G401 (cell line): ENCODE measurements at regions not wholly inside any gene's neighbourhood (a gene's known extent, or its start where the extent isn't known, plus 50 kb on each side); places are given as distances from the start of the nearest gene placed in this dataset.
"Not testable (repeated sequence)": the region's sequence is repeated elsewhere in the genome, so short reads cannot be mapped to it uniquely, and the experiment has no call there.

Source experiments
- DNase-seq: peaks from one replicate; pipeline ENCODE4 v3.0.0-alpha.2; 2015; ENCODE audit warnings: low spot score
- in situ Hi-C: cut with HindIII; loops from 2 replicates; pipeline ENCODE4 v1.10.0; 2016; ENCODE audit warnings: low sequenced_read_pairs, mixed read lengths

- in situ Hi-C loops: no loop called here
Observed at GRCh38 chr2:41180387-41180786, 728.5 kb upstream of the SLC8A1 start.

GRCh38 chr2:41182961-41183360 is 731.1 kb upstream of the SLC8A1 start:
- no peak for DNase-seq
- in situ Hi-C loops: no loop called here

More at GRCh38 chr2:41180387-41180786, 728.5 kb upstream of the SLC8A1 start:
- DNase-seq: no peak

- no peak for DNase-seq
- in situ Hi-C loops: no loop called here
Observed at GRCh38 chr2:41187376-41188122, 735.7 kb upstream of the SLC8A1 start.

GRCh38 chr2:41194230-41194629 is 742.3 kb upstream of the SLC8A1 start:
- in situ Hi-C loops: no loop called here
- DNase-seq: no peak

GRCh38 chr2:41197781-41198180 is 745.9 kb upstream of the SLC8A1 start:
- DNase-seq: no peak
- in situ Hi-C loops: no loop called here

- no peak for DNase-seq
- in situ Hi-C loops: no loop called here
Observed at GRCh38 chr2:41199334-41199733, 747.4 kb upstream of the SLC8A1 start.

- no peak for DNase-seq
- in situ Hi-C loops: no loop called here
Observed at GRCh38 chr2:41204315-41204714, 752.4 kb upstream of the SLC8A1 start.

GRCh38 chr2:41206004-41206403 is 754.1 kb upstream of the SLC8A1 start:
- in situ Hi-C loops: no loop called here
- no peak for DNase-seq

GRCh38 chr2:41207578-41207977 is 755.7 kb upstream of the SLC8A1 start:
- in situ Hi-C loops: no loop called here
- no peak for DNase-seq

GRCh38 chr2:41210030-41210429 is 758.1 kb upstream of the SLC8A1 start:
- in situ Hi-C loops, DNase-seq: not testable (repeated sequence)

GRCh38 chr2:41216978-41217377 is 765.1 kb upstream of the SLC8A1 start:
- no peak for DNase-seq
- in situ Hi-C loops: no loop called here

- no peak for DNase-seq
- in situ Hi-C loops: no loop called here
Observed at GRCh38 chr2:41222593-41222992, 770.7 kb upstream of the SLC8A1 start.

- in situ Hi-C loops: no loop called here
- DNase-seq: no peak
Observed at GRCh38 chr2:41234093-41234492, 782.2 kb upstream of the SLC8A1 start.

- in situ Hi-C loops: no loop called here
- DNase-seq: no peak
Observed at GRCh38 chr2:41241325-41242000, 789.6 kb upstream of the SLC8A1 start.

- in situ Hi-C loops: no loop called here
- DNase-seq: no peak
Observed at GRCh38 chr2:41242001-41242331, 790.1 kb upstream of the SLC8A1 start.

GRCh38 chr2:41267929-41268659 is 779.7 kb upstream of the PKDCC start:
- no peak for DNase-seq
- in situ Hi-C loops: no loop called here

GRCh38 chr2:41283079-41283775 is 764.6 kb upstream of the PKDCC start:
- DNase-seq: no peak
- in situ Hi-C loops: no loop called here

- DNase-seq: no peak
- in situ Hi-C loops: no loop called here
Observed at GRCh38 chr2:41293491-41293890, 754.3 kb upstream of the PKDCC start.

GRCh38 chr2:41294331-41294730 is 753.5 kb upstream of the PKDCC start:
- no peak for DNase-seq
- in situ Hi-C loops: no loop called here

GRCh38 chr2:41313082-41313481 is 734.7 kb upstream of the PKDCC start:
- in situ Hi-C loops: no loop called here
- no peak for DNase-seq
